ENCODE measurements at regions not wholly inside any gene's neighbourhood (a gene's known extent, or its start where the extent isn't known, plus 50 kb on each side); places are given as distances from the start of the nearest gene placed in this dataset.

- ATAC-seq, result no peak
- TF ChIP-seq PPARA (CRISPR knock-in tag; IDR thresholded peaks at IDR 0.05; ENCODE audit: borderline replicate concordance) (no peak), OSR1 (CRISPR knock-in tag; IDR thresholded peaks at IDR 0.05) (no peak), ESRRG (CRISPR knock-in tag; IDR thresholded peaks at IDR 0.05) (no peak), GLIS3 (CRISPR knock-in tag; IDR thresholded peaks at IDR 0.05) (no peak), BACH2 (CRISPR knock-in tag; IDR thresholded peaks at IDR 0.05; ENCODE audit: borderline replicate concordance) (no peak), PATZ1 (CRISPR knock-in tag; IDR thresholded peaks at IDR 0.05; ENCODE audit: borderline replicate concordance) (no peak)
Measured at GRCh38 chr5:174376726-174377373, 331.3 kb downstream of the NSG2 start.

GRCh38 chr5:174378121-174378874 is 332.8 kb downstream of the NSG2 start:
- TF ChIP-seq CSRNP3 (CRISPR knock-in tag; IDR thresholded peaks at IDR 0.05), result no peak
- TF ChIP-seq TOX (CRISPR knock-in tag; IDR thresholded peaks at IDR 0.05; ENCODE audit: borderline replicate concordance), result no peak
- TF ChIP-seq ISL1 (CRISPR knock-in tag; IDR thresholded peaks at IDR 0.05), result no peak
- TF ChIP-seq ZNF8 (CRISPR knock-in tag; IDR thresholded peaks at IDR 0.05), result no peak
- no peak for TF ChIP-seq TSHZ2 (CRISPR knock-in tag; IDR thresholded peaks at IDR 0.05)
- no peak for TF ChIP-seq ZFP30 (CRISPR knock-in tag; IDR thresholded peaks at IDR 0.05)
- TF ChIP-seq RARB (CRISPR knock-in tag; IDR thresholded peaks at IDR 0.05), result no peak
- TF ChIP-seq ARNTL (CRISPR knock-in tag; IDR thresholded peaks at IDR 0.05; ENCODE audit: borderline replicate concordance, low read depth), result no peak
- TF ChIP-seq BACH2 (CRISPR knock-in tag; IDR thresholded peaks at IDR 0.05; ENCODE audit: borderline replicate concordance), result no peak
- TF ChIP-seq ZC3H10 (CRISPR knock-in tag; IDR thresholded peaks at IDR 0.05), result no peak
- ATAC-seq, result no peak

GRCh38 chr5:174380311-174380710 is 334.8 kb downstream of the NSG2 start:
- ATAC-seq, result no peak
- no peak for TF ChIP-seq TSHZ2 (CRISPR knock-in tag; IDR thresholded peaks at IDR 0.05)
- TF ChIP-seq ZNF565 (CRISPR knock-in tag; conservative IDR thresholded peaks at IDR 0.05; ENCODE audit: low read depth), result no peak
- no peak for TF ChIP-seq ZC3H10 (CRISPR knock-in tag; IDR thresholded peaks at IDR 0.05)
- TF ChIP-seq ZFP30 (CRISPR knock-in tag; IDR thresholded peaks at IDR 0.05), result no peak
- TF ChIP-seq ZNF8 (CRISPR knock-in tag; IDR thresholded peaks at IDR 0.05), result no peak
- no peak for TF ChIP-seq ISL1 (CRISPR knock-in tag; IDR thresholded peaks at IDR 0.05)
- no peak for TF ChIP-seq ARNTL (CRISPR knock-in tag; IDR thresholded peaks at IDR 0.05; ENCODE audit: borderline replicate concordance, low read depth)
- no peak for TF ChIP-seq CSRNP3 (CRISPR knock-in tag; IDR thresholded peaks at IDR 0.05)
- TF ChIP-seq TCF4 (CRISPR knock-in tag; IDR thresholded peaks at IDR 0.05; ENCODE audit: borderline replicate concordance), result no peak
- no peak for TF ChIP-seq POU6F1 (CRISPR knock-in tag; IDR thresholded peaks at IDR 0.05; ENCODE audit: borderline replicate concordance, low read depth)
- no peak for TF ChIP-seq BACH2 (CRISPR knock-in tag; IDR thresholded peaks at IDR 0.05; ENCODE audit: borderline replicate concordance)
- no peak for TF ChIP-seq SNAI2 (CRISPR knock-in tag; IDR thresholded peaks at IDR 0.05)
- no peak for TF ChIP-seq CREB5 (CRISPR knock-in tag; IDR thresholded peaks at IDR 0.05; ENCODE audit: low read depth)

Measured in SK-N-SH treated with all-trans-retinoic acid at 6 μM for 48 hours (cell line).